WERI-Rb-1 (cell line): ENCODE measurements at regions not wholly inside any gene's neighbourhood (a gene's known extent, or its start where the extent isn't known, plus 50 kb on each side); places are given as distances from the start of the nearest gene placed in this dataset.

Experiments
- DNase-seq: peaks from one replicate; pipeline ENCODE4 v3.0.0-alpha.2; 2020
- H3K27ac ChIP-seq: fragments of 250-450 bp; sonication (Bioruptor Pico); 2 replicates; pipeline ENCODE4 v1.5.1; 2020; ENCODE audit warnings: mild to moderate bottlenecking, moderate library complexity
- H3K27me3 ChIP-seq: fragments of 250-450 bp; sonication (Bioruptor Pico); 2 replicates; pipeline ENCODE4 v1.5.1; 2021; ENCODE audit warnings: mild to moderate bottlenecking, low read depth, moderate library complexity; ENCODE audit not compliant: insufficient read depth, severe bottlenecking
- H3K36me3 ChIP-seq: fragments of 250-450 bp; sonication (Bioruptor Pico); 2 replicates; pipeline ENCODE4 v1.5.1; 2020; ENCODE audit warnings: mild to moderate bottlenecking, moderate library complexity
- H3K4me3 ChIP-seq: 2 replicates; pipeline ENCODE4 v1.5.1; 2011; ENCODE audit warnings: low read depth, mild to moderate bottlenecking, control low read depth, low read length
- H3K9me3 ChIP-seq: fragments of 250-450 bp; sonication (Bioruptor Pico); 2 replicates; pipeline ENCODE4 v1.5.1; 2021; ENCODE audit warnings: mild to moderate bottlenecking, moderate library complexity; ENCODE audit not compliant: severe bottlenecking
- TF ChIP-seq, protein P1 (sequence below): IDR thresholded peaks from 2 replicates; pipeline ENCODE4 v1.5.1; 2011; ENCODE audit warnings: low read depth, mild to moderate bottlenecking, control low read depth, inconsistent platforms, low read length

DNA sequence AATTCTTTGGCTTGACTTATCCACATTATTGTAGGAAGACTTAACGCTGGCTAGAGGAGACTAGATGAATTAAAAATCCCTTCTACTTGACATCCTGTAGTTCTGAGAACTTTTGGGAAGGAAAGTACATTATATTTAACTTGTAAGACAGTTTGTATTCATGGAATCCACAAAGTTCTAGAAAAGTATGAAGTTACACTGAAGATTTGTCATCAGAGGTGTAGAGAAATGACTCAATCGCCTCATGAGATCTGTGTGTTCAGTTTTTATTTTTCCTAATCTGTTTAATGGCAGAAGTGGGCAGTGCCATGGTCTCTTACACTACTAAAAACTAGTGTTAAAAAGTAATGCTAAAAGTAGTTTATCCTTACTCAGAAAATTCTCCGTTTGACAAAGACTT lies 89.1 kb upstream of the SMIM30 start:
- TF ChIP-seq, protein P1, sequence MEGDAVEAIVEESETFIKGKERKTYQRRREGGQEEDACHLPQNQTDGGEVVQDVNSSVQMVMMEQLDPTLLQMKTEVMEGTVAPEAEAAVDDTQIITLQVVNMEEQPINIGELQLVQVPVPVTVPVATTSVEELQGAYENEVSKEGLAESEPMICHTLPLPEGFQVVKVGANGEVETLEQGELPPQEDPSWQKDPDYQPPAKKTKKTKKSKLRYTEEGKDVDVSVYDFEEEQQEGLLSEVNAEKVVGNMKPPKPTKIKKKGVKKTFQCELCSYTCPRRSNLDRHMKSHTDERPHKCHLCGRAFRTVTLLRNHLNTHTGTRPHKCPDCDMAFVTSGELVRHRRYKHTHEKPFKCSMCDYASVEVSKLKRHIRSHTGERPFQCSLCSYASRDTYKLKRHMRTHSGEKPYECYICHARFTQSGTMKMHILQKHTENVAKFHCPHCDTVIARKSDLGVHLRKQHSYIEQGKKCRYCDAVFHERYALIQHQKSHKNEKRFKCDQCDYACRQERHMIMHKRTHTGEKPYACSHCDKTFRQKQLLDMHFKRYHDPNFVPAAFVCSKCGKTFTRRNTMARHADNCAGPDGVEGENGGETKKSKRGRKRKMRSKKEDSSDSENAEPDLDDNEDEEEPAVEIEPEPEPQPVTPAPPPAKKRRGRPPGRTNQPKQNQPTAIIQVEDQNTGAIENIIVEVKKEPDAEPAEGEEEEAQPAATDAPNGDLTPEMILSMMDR = no peak
- no peak for DNase-seq

GRCh38 chr7:113204415-113204814 lies 86.1 kb upstream of the SMIM30 start:
- no peaks in the 10 kb centered on the region for H3K27me3 ChIP-seq
- H3K36me3 ChIP-seq = no peaks in the 10 kb centered on the region
- no peak for DNase-seq
- no peak overlapping the region for H3K27ac ChIP-seq
- no peaks in the 10 kb centered on the region for H3K9me3 ChIP-seq
- TF ChIP-seq, protein P1 = no peak
- H3K4me3 ChIP-seq = no peak overlapping the region

More for the DNA sequence above, 89.1 kb upstream of the SMIM30 start:
- no peaks in the 10 kb centered on the region for H3K27me3 ChIP-seq
- H3K36me3 ChIP-seq = no peaks in the 10 kb centered on the region
- no peak overlapping the region for H3K4me3 ChIP-seq
- no peak overlapping the region for H3K27ac ChIP-seq
- no peaks in the 10 kb centered on the region for H3K9me3 ChIP-seq

- Histone ChIP-seq H3K27me3 (no peaks in the 10 kb centered on the region), H3K27ac (no peak overlapping the region), H3K9me3 (no peaks in the 10 kb centered on the region), H3K4me3 (no peak overlapping the region), H3K36me3 (no peaks in the 10 kb centered on the region)
- DNase-seq = no peak
- TF ChIP-seq, protein P1 = no peak
Measured at GRCh38 chr7:113202284-113202683, 83.9 kb upstream of the SMIM30 start.

- DNase-seq = no peak
- Histone ChIP-seq H3K36me3 (no peaks in the 10 kb centered on the region), H3K27me3 (no peaks in the 10 kb centered on the region), H3K4me3 (no peak overlapping the region), H3K27ac (no peak overlapping the region), H3K9me3 (no peaks in the 10 kb centered on the region)
- TF ChIP-seq, protein P1 = no peak
Measured at GRCh38 chr7:113200281-113200680, 81.9 kb upstream of the SMIM30 start.

DNA sequence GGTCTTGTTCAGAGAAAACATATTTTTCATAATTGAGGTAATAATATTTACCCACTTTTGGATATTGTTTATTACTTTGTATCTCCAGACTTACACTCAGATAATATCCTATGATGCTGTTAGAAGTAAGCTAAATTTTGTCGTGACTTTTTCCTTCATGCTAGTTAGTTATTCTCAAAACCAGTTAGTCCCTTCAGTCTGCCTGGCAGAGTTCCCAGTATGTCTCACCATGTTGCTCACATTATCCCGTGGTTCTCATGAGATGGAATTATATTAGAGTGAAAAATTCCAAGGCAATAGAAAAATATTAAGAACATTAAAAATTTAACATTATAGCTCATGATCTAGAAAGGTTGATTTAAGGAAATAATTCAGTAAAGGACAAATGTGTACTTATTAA lies 81.5 kb upstream of the SMIM30 start:
- DNase-seq = no peak
- no peaks in the 10 kb centered on the region for H3K36me3 ChIP-seq
- no peak overlapping the region for H3K4me3 ChIP-seq
- H3K9me3 ChIP-seq = no peaks in the 10 kb centered on the region
- TF ChIP-seq, protein P1 = no peak
- H3K27ac ChIP-seq = no peak overlapping the region
- H3K27me3 ChIP-seq = no peaks in the 10 kb centered on the region

GRCh38 chr7:113199136-113199535 lies 80.8 kb upstream of the SMIM30 start:
- H3K9me3 ChIP-seq = no peaks in the 10 kb centered on the region
- TF ChIP-seq, protein P1 = no peak

More at GRCh38 chr7:113199136-113199535, 80.8 kb upstream of the SMIM30 start:
- H3K36me3 ChIP-seq = no peaks in the 10 kb centered on the region
- no peak overlapping the region for H3K4me3 ChIP-seq
- H3K27me3 ChIP-seq = no peaks in the 10 kb centered on the region
- H3K27ac ChIP-seq = no peak overlapping the region
- DNase-seq = no peak
